ENCODE measurements at regions not wholly inside any gene's neighbourhood (a gene's known extent, or its start where the extent isn't known, plus 50 kb on each side); places are given as distances from the start of the nearest gene placed in this dataset.

DNA sequence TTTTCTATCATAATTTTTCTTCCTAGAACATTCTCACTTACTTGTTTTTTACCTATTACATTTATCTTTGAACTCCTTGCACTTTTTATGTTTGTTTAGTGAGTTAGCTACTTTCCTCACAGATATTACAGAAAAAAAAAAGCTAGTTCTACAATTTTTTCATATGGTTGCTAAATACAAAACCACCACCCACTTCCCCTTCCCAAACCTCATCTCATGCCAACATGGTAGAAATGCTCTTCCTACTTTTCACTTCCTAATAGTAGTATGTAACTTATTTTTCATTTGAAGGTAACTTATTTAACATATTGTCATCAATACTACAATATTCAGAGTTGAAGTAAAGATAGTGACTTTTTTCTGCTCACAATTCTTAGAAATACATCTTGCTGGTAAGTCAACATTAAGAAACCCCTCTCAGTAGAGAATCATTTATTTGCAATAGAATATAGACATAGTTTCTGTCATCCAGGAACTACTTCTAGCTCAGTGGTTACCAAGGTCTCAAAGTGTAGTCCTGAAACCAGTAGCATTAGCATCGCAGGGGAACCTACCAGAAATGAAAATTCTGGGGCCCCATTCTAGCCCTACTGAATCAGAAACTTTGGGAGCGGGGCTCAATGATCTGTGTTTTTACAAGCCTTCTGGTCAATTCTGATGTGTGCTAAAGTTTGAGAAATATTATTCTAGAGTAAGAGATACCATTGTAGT lies 1124.6 kb downstream of the DTWD2 start:
- TF ChIP-seq, protein P1, sequence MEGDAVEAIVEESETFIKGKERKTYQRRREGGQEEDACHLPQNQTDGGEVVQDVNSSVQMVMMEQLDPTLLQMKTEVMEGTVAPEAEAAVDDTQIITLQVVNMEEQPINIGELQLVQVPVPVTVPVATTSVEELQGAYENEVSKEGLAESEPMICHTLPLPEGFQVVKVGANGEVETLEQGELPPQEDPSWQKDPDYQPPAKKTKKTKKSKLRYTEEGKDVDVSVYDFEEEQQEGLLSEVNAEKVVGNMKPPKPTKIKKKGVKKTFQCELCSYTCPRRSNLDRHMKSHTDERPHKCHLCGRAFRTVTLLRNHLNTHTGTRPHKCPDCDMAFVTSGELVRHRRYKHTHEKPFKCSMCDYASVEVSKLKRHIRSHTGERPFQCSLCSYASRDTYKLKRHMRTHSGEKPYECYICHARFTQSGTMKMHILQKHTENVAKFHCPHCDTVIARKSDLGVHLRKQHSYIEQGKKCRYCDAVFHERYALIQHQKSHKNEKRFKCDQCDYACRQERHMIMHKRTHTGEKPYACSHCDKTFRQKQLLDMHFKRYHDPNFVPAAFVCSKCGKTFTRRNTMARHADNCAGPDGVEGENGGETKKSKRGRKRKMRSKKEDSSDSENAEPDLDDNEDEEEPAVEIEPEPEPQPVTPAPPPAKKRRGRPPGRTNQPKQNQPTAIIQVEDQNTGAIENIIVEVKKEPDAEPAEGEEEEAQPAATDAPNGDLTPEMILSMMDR (conservative IDR thresholded peaks at IDR 0.05): no peak
- no peak overlapping the region for H3K14ac ChIP-seq (ENCODE audit: insufficient read depth, low read length)

More for the DNA sequence above, 1124.6 kb downstream of the DTWD2 start:
- Histone ChIP-seq H4K20me1 (ENCODE audit: control insufficient read depth, insufficient read depth, insufficient read length) (no peaks in the 10 kb centered on the region), H3K79me2 (ENCODE audit: insufficient read depth, low read length) (no peaks in the 10 kb centered on the region), H3K79me1 (ENCODE audit: insufficient read depth, low read depth, low read length, poor library complexity, severe bottlenecking) (no peaks in the 10 kb centered on the region), H2AFZ (ENCODE audit: low read length) (no peak overlapping the region), H2BK120ac (ENCODE audit: low read depth, low read length, poor library complexity, severe bottlenecking) (no peak overlapping the region), H3K56ac (ENCODE audit: insufficient read length, low read depth, low read length) (no peak overlapping the region), H2AK5ac (ENCODE audit: insufficient read length, low read length) (no peak overlapping the region), H3K23me2 (ENCODE audit: insufficient read length, low read depth, low read length, poor library complexity, severe bottlenecking) (no peaks in the 10 kb centered on the region), H2BK15ac (ENCODE audit: low read depth, low read length) (no peak overlapping the region), H3T11ph (ENCODE audit: low read length) (no peak overlapping the region), H2BK20ac (ENCODE audit: low read depth, low read length, poor library complexity, severe bottlenecking) (no peak overlapping the region), H3K27me3 (ENCODE audit: insufficient read depth, low read length) (no peaks in the 10 kb centered on the region), H3K23ac (ENCODE audit: insufficient read length, low read depth, low read length) (no peak overlapping the region), H4K91ac (ENCODE audit: insufficient read length, low read depth, low read length) (no peak overlapping the region), H3K4ac (ENCODE audit: low read depth, low read length) (no peak overlapping the region), H4K5ac (ENCODE audit: insufficient read length, low read depth, low read length) (no peak overlapping the region), H3K4me2 (ENCODE audit: insufficient read depth, insufficient read length, low read length) (no peak overlapping the region), H3K4me1 (ENCODE audit: insufficient read depth, low read length) (no peaks in the 10 kb centered on the region), H4K8ac (replicated peaks; ENCODE audit: insufficient read length, low read depth, low read length) (no peak overlapping the region), H3K9ac (ENCODE audit: extremely low read depth, insufficient read length, low read length) (no peak overlapping the region), H2BK5ac (ENCODE audit: insufficient read length, low read length) (no peak overlapping the region), H3K9me3 (ENCODE audit: control insufficient read depth, low read depth, low read length) (no peaks in the 10 kb centered on the region), H3K27ac (ENCODE audit: insufficient read length, low read depth, low read length) (no peak overlapping the region), H3K18ac (ENCODE audit: insufficient read length, low read depth, low read length) (no peak overlapping the region), H2BK12ac (ENCODE audit: insufficient read length, low read depth, low read length) (no peak overlapping the region)
- H3K4me3 Mint-ChIP-seq: no peak overlapping the region
- H3K36me3 Mint-ChIP-seq (ENCODE audit: insufficient read depth in 1 of 3, low read depth in 3 of 3): no peaks in the 10 kb centered on the region
- WGBS (ENCODE audit: extremely low coverage, insufficient read length, low lambda C conversion rate): no CpG with 5 or more reads among the region's 2 CpGs
- H3K9me3 Mint-ChIP-seq: no peaks in the 10 kb centered on the region
- H3K4me1 Mint-ChIP-seq: peaks cover 0 to 3% of the 10 kb centered on the region in 2 experiments; a peak in 2 of 4 replicates
- no peaks in the 10 kb centered on the region for H3K27me3 Mint-ChIP-seq (ENCODE audit: low read depth)
- no peak overlapping the region for H3K27ac Mint-ChIP-seq
- no peak for DNase-seq
